MCF 10A (cell line): ENCODE measurements at regions not wholly inside any gene's neighbourhood (a gene's known extent, or its start where the extent isn't known, plus 50 kb on each side); places are given as distances from the start of the nearest gene placed in this dataset.

Experiments used
- BruUV-seq: library from RNA; stranded (reverse); fragments of 400-500 nt; replicated peaks from 2 replicates; lab custom pipeline; 2021; lab: Mats Ljungman, UMichigan
- CTCF ChIA-PET: fragments of 300-600 bp; sonication (Branson Sonifier 250); formaldehyde crosslinking; extraction: SDS; loops from one replicate; lab custom pipeline; 2021; ENCODE audit warnings: antibody characterized with exemption, inconsistent platforms; lab: Yijun Ruan, JAX
- POLR2A ChIA-PET: fragments of 300-600, 350-650 bp; sonication (Branson Sonifier 250); formaldehyde crosslinking; extraction: SDS; loops from one replicate; lab custom pipeline; 2020; ENCODE audit warnings: antibody characterized with exemption, inconsistent platforms; lab: Yijun Ruan, JAX
- DNase-seq: peaks from one replicate; pipeline ENCODE4 v3.0.0-alpha.2; 2018; ENCODE audit not compliant: unreplicated experiment
- H3K27ac Mint-ChIP-seq: one replicate; pipeline ENCODE4 v1.8.0; 2022; ENCODE audit warnings: mild to moderate bottlenecking, low read depth, mixed read lengths; ENCODE audit not compliant: unreplicated experiment
- H3K27me3 Mint-ChIP-seq: one replicate; pipeline ENCODE4 v1.8.0; 2022; ENCODE audit warnings: mixed read lengths; ENCODE audit not compliant: insufficient read depth, unreplicated experiment
- H3K36me3 Mint-ChIP-seq: one replicate; pipeline ENCODE4 v1.8.0; 2022; ENCODE audit warnings: mild to moderate bottlenecking, moderate library complexity, mixed read lengths; ENCODE audit not compliant: insufficient read depth, unreplicated experiment
- H3K4me1 Mint-ChIP-seq: one replicate; pipeline ENCODE4 v1.8.0; 2022; ENCODE audit warnings: mixed read lengths; ENCODE audit not compliant: insufficient read depth, unreplicated experiment
- H3K4me3 Mint-ChIP-seq: one replicate; pipeline ENCODE4 v1.8.0; 2022; ENCODE audit warnings: mild to moderate bottlenecking, moderate library complexity, mixed read lengths; ENCODE audit not compliant: unreplicated experiment
- H3K9me3 Mint-ChIP-seq: one replicate; pipeline ENCODE4 v1.8.0; 2022; ENCODE audit warnings: mixed read lengths; ENCODE audit not compliant: unreplicated experiment
- CTCF ChIP-seq: fragments of 200-600 bp; IDR thresholded peaks from one replicate; pipeline ENCODE4 v1.8.0; 2022; ENCODE audit warnings: antibody characterized with exemption, mild to moderate bottlenecking; ENCODE audit not compliant: unreplicated experiment
- intact Hi-C: fragments of 100-400 bp; cut with micrococcal nuclease; formaldehyde crosslinking; loops from 2 replicates; pipeline ENCODE4 v1.14.1; 2022

- Mint-ChIP-seq H3K9me3 (no peaks in the 10 kb centered on the region), H3K27me3 (no peaks in the 10 kb centered on the region), H3K4me3 (no peak overlapping the region), H3K36me3 (no peaks in the 10 kb centered on the region), H3K4me1 (peaks cover 73% of the 10 kb centered on the region), H3K27ac (peak overlapping the region; percentile 81)
- TSS peak; percentile 17 for BruUV-seq
- no peak for DNase-seq
- POLR2A ChIA-PET: interaction anchor here (0.6 to 41.8 kb wide), 15 partner anchors 7 to 1165 kb away, joined by 3 to 6956 read pairs (median 6); partner anchors contain the start of gene LAMB3
- intact Hi-C loops: no loop called here
- no peak for TF ChIP-seq CTCF
- CTCF ChIA-PET: interaction anchor here (0.6 to 41.1 kb wide), 18 partner anchors 11 to 1141 kb away, joined by 3 to 1242 read pairs (median 5); partner anchors contain the start of gene PLXNA2
Observed at GRCh38 chr1:209384710-209385550, 198.6 kb upstream of the CAMK1G start.

- H3K4me1 Mint-ChIP-seq: peaks cover 65% of the 10 kb centered on the region
- POLR2A ChIA-PET: interaction anchor here (0.8 to 41.8 kb wide), 8 partner anchors 11 to 145 kb away, joined by 3 to 6956 read pairs (median 13); no protein-coding TSS in a partner anchor
- H3K4me3 Mint-ChIP-seq: no peak overlapping the region
- no peaks in the 10 kb centered on the region for H3K36me3 Mint-ChIP-seq
- intact Hi-C loops: no loop called here
- no peaks in the 10 kb centered on the region for H3K27me3 Mint-ChIP-seq
- H3K9me3 Mint-ChIP-seq: no peaks in the 10 kb centered on the region
- DNase-seq: no peak
- no peak for TF ChIP-seq CTCF
- CTCF ChIA-PET: interaction anchor here (0.8 to 41.1 kb wide), 12 partner anchors 12 to 180 kb away, joined by 4 to 1242 read pairs (median 18); no protein-coding TSS in a partner anchor
- no TSS peak for BruUV-seq
- H3K27ac Mint-ChIP-seq: peak overlapping the region; percentile 81
Observed at GRCh38 chr1:209386156-209386555, 197.4 kb upstream of the CAMK1G start.

GRCh38 chr1:209387271-209387968 is 196.1 kb upstream of the CAMK1G start:
- intact Hi-C loops: no loop called here
- Mint-ChIP-seq H3K4me1 (peaks cover 63% of the 10 kb centered on the region), H3K27me3 (no peaks in the 10 kb centered on the region), H3K27ac (peak overlapping the region; percentile 79), H3K36me3 (no peaks in the 10 kb centered on the region), H3K4me3 (no peak overlapping the region), H3K9me3 (no peaks in the 10 kb centered on the region)
- POLR2A ChIA-PET: interaction anchor here (0.8 to 41.8 kb wide), 11 partner anchors 9 to 452 kb away, joined by 3 to 6956 read pairs (median 5); no protein-coding TSS in a partner anchor
- CTCF ChIA-PET: interaction anchor here (0.6 to 41.1 kb wide), 13 partner anchors 11 to 138 kb away, joined by 3 to 1242 read pairs (median 12); no protein-coding TSS in a partner anchor
- no TSS peak for BruUV-seq
- peak; percentile 97 for DNase-seq
- no peak for TF ChIP-seq CTCF
